Mucosa of gallbladder (tissue), 1 donor: ENCODE measurements at regions not wholly inside any gene's neighbourhood (a gene's known extent, or its start where the extent isn't known, plus 50 kb on each side); places are given as distances from the start of the nearest gene placed in this dataset.
"Not testable (repeated sequence)": the region's sequence is repeated elsewhere in the genome, so short reads cannot be mapped to it uniquely, and the experiment has no call there.

Experiments
- DNase-seq: peaks from one replicate; pipeline ENCODE4 v3.0.0-alpha.2; 2020; ENCODE audit warnings: low spot score
- donor health status: DM: no; HTN: no; CAD: no.

DNA sequence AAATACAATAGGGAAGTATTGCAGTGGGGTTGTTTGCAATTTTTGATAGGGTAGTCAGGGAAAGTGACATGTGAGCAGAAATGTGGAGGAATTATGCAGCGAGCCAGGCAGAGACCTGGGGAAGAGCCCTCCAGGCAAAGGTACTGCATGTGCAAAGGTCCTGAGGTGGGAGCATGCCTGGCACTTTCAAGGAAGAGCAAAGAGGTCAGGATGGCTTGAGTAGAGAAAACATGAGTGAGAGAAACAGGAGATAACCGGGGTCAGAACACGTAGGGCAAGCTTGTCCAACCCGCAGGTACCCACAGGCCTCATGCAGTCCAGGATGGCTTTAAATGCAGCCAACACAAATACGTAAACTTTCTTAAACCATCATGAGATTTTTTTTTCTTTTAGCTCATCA lies 71.0 kb downstream of the COQ2 start:
- DNase-seq = no peak

DNA sequence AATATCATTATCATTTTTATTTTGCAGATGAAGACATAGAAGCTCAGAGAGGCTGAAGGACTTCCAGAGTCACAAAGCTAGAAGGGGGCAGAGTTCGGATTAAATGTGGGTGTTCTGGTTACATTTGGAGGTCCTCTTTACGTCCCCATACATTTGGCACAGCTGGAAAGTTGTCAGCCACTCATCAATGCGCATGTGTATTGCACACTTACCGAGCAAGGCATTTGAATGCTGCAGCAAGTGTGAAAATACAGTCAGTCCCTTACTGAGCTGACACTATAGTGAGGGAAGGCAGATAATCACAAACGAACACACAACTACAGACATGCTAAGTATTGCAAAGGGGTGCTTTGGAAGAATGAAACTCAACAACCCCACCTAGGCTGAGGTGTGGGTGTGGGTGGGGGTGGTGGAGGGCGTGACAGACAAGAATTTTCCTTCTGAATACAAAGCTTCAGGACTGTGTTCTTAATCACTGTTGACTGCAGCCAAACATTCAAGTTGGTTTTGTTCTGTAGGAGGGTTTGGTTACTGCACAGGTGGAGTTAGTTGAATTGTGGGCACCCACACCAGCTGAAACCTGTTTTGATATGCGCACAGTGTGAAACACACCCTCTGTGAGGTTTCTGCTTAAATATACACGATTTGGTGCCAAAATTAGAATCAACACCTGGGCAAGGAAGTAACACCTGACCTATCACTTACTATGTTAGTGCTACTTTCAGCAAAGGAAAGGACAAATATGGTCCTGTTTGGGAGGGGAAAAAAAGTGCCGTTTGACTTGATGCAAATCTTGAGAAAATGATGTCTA lies 72.4 kb downstream of the COQ2 start:
- peak; percentile 15 for DNase-seq

DNA sequence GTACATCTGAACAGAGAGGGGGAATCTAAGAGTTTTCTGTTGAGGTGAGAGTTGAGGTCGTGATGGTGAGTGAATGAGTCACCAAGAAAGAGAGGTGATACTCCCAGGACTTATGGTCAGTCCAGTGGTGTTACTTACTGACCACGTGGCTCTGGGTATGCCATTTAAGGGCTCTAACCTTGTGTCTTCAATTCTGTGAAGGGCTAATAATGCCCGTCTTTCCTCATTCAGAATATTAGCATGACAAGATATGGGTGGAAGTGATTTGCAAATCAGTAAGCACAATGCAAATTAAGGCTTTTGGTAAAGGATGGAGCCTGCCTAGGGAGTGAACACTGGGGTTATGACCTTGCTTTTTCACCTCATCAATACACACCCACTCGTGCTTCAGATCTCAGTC lies 75.2 kb downstream of the COQ2 start:
- DNase-seq = no peak

DNA sequence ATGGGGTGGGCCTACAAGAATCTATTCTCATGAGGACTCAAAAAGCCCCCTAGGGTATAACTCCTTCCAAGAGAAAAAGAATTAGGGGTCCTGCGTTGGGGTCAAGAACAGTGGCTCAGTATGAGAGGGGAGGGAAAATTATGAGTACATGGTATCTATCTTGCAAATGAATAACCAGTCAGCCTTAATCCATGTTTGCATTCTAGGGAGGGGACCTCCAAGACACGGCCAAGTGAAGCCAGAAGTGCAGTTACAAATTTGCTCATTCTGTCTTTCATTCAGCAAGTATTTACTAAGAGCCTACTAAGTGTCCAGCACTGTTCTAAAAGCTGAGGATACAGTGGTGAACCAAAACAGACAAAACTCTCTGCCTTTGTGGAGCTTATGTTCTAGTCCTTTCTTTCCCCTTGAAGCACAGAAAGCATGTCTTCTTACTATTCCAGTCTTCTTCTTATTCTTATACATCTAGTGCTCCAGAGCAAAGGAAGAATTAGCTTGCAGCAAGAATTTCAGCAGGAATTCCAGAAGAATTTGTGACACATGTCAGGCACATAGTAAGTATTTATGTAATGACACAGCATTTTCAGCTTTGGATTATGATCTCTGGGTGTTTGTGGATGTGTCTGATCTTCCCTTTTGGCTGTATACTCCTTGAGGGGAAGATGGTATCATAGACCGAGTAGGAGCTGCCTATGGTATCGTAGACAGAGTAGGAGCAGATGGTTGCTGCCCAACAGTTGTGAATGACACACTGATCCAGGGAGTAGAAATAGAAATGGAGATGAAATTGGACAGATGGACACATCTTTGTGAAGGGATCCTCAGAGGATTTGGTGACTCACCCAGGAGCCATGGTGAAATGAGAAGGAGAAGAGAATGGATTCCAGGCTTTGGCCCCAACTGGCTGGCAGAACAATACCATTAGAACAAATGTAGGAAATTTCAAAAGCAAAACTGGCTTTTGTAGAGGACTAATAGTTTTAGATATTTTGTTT lies 75.9 kb downstream of the COQ2 start:
- DNase-seq = no peak

DNA sequence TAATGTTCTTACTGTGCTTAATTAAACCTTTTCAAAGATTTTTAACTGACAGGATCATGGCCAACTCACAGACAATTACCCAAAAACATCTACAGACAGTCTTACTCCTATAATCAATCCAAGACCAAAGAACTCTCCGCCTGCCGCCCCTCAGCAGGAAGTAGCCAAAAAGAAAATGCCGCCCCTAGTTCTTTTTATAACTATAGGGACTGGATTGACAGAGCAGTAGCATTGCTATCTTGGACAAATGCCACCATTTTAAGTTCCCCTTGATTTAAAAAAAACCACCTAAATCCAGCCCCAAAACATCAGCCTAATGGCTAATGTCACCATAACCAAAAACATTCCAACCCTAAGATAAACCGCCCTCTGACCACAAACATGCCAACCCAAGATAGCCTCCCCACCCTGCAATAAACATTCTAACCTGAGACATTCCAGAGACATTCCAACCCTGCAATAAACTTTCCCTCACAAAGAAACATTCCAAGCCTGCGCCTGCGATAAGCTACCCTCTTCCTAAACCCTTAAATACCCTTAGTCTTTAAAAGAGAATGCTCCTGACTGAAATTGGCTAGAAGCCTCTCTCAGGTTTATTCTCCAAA lies 77.0 kb downstream of the COQ2 start:
- no peak for DNase-seq

DNA sequence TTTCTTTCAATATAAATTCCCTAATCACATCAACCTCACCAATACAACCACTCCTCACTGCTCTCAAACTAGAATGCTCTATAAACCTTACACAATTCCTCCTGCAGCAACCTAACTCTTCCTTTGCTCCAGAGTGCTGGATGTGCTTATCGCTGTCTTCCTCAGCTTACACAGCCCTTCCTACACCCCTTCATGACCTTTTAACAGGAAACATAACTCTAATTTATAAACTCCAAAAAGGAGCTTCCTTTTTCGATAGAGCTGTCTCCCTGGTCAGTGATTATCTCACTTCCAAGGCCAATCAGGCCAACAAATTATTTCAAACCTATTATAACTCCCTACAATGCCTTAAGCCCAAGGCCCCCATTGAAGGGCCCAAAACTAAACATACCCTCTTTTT lies 78.8 kb downstream of the COQ2 start:
- no peak for DNase-seq

DNA sequence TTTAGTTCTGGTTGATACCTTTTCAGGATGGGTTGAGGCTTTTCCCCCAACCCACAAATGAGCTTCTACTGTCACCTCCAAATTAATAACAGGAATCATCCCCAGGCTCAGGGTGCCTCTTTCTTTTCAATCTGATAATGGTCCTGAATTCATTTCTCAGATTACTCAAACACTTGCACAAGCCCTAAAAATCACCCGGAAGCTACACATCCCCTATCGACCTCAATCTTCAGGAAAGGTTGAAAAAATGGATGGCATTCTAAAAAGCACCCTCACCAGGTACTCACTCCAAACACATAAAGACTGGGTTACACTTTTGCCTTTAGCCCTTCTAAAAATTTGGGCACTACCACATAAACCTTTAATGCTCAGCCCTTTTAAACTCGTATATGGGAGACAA lies 79.9 kb downstream of the COQ2 start:
- no peak for DNase-seq

DNA sequence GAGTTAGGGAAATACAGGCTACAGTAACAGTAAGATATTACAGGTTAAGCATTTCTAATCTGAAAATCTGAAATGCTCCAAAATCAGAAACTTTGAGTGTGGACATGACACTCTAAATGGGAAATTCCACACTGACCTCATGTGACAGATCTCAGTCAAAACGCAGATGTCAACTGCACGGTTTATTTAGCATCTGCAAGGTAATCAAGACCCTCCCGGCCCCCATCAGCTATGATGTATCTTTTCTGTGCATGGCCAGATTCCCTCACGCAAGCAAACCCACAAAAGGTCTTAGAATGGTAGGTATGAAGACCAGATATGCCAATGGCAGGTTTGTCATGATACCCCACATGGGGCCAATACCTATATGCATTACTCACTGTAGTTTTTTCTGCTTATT lies 82.8 kb downstream of the COQ2 start:
- no peak for DNase-seq

DNA sequence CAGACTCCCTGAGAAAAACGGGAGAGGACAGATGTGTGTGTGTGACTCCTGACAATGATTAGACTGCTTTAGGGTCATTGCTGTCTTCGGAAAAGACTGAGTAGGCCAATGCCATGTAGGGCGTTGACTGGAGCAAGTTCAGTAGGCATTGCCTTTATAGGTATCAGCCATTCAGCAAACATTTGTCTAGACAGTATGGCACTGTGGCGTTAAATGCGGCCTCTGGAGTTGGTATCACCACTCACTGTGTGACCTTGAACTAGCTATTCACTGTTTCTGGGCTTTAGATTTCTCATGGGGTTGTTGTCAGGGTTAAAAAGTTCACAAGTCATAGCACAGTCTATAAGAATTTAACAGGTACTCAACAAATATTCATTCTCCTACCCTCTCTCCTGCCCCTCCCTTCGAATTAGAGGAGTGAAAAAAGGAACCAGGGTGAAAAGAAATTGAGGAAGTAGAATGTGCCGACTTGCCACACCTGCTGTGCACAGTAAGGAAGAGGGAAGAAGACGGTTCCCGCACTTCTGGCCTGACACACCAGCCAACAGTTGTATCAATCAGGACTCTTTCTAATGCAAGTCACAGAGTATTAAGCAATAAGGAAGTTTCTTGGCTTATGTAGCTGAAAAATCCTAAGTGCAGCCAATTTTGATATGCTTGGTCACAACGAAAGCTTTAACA lies 83.2 kb upstream of the PLAC8 start:
- no peak for DNase-seq

DNA sequence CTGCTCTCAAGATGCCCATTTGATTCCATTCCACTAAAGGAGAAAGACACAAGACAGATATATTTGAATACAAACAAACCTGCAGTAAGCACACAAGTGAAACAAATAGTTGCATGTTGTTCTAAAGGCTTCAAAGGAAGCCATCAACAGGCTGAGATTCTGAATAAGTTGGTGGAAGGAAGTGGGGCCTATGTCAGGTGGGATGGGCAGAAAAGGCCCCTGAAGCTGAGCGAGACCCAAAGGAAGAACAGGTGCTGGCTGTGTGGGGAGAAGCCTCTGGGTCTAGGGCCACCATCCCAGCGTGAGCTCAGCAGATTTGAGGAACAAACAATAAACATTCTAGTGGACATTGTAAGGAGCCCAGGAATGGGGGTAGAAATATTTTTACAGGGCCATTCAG lies 82.4 kb upstream of the PLAC8 start:
- DNase-seq = no peak

DNA sequence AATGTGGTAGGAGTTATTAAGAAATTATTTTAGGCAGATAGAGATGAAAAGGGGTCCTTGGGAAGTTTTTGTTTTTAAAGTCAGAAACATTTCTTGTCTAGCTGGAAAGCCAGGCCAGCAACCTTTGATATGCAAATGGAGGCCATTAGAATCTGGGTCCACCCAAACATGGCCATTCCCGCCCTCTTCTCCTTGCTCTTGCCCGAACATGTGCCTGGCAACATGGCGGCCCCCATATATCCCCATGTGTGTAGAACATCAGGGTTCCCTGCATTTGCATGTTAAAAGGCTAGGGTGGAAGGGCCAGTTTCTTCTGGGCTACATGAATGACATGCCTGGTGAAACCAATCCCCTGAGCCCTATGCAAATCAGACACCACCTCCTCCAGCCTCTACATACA lies 80.7 kb upstream of the PLAC8 start:
- DNase-seq = no peak

DNA sequence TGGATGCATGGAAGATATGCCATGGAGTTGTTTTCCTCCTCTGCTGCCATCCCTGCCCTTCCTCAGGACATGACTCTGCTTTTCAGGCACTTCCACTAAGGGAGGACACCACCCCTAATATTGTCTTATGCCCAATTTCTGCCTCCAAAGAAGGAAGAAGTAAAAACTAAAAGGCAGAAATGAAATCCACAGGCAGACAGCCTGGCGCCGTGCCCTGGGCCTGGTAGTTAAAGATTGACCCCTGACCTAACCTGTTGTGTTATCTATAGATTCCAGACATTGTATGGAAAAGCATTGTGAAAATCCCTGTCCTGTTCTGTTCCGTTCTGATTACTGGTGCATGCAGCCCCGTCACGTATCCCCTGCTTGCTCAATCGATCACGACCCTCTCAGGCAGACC lies 80.1 kb upstream of the PLAC8 start:
- DNase-seq = not testable (repeated sequence)

DNA sequence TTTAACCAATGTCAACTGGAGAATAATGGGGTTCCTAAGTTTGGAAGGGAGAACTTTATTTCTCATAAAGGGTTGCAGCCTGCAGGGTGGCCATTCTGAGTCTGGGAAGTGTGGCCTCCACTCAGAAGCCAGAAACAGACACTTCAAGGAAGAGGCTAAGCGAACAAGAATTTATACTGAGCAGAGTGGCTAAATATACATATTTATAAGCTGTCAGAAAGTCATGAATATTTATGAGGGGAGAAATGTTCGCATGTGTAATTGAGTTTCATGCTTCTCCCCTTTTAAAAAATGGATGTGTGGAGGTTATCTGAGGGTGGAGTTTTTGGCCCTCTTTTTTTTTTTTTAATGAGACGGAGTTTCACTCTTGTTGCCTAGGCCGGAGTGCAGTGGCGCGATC lies 78.1 kb upstream of the PLAC8 start:
- DNase-seq = no peak

DNA sequence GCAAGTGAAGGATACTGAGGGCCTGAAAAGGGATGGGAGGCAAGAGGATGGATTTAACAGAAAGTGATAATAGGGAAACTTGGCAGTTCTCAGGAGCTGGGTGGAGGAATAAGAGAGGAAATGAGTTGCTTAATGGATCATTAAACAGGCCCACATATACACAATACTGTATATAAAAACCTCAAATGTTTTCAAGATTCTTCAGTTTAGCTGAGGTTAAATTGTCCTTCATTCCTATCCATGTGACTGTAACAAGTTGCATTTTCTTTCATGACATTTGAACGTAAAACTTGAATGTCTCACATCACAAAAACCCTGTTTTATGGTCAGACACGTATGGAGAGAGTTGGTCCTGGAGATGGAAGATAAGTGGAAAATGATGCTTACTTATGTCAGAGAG lies 76.5 kb upstream of the PLAC8 start:
- no peak for DNase-seq

DNA sequence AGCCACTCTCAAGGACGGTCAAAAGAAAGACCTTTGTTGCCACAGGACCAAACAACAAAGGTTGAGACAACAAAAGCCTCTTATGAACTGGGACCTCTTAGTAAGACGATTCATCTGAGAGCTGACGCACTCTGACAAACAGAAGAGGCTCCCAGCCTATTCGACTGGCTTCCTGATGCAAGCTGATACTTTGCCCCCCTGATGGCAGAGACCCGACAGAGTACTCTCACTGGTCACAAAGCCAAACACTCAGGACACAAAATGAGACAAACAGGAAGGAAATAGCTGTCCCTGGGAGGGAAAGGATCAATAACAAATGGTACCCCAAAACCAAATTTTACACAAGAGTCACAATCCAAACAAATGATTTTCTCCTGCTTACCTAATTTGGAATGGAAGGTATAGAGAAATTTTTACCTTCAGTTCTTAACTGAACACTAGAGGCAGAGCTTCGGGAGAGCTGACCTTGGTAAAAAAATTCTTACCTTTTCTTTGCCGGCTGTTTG lies 75.2 kb upstream of the PLAC8 start:
- no peak for DNase-seq

DNA sequence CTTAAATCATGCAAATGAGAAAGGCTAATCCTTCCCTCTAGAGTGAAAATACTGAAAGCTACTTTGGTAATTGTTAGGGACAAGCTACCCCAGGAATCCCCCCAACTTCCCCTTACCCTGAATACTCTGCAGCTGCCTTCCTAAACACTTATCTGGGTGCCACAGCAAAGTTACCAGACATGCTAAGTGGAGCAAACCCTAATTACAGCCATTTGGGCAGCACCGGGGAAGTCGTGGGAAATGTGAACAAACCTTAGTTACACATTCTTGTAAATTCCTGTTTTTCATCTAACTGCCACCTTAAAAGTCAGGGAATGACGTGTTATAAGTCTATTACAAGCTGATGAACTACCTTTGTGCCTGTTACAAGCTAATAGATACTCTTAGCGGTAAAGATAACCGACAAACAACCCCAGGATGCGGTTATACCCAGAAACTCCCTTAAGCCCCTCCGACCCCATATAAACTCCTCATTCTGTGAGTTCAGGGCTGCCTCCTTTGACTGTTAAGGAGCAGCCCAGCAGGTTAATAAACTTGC lies 66.0 kb upstream of the PLAC8 start:
- no peak for DNase-seq

DNA sequence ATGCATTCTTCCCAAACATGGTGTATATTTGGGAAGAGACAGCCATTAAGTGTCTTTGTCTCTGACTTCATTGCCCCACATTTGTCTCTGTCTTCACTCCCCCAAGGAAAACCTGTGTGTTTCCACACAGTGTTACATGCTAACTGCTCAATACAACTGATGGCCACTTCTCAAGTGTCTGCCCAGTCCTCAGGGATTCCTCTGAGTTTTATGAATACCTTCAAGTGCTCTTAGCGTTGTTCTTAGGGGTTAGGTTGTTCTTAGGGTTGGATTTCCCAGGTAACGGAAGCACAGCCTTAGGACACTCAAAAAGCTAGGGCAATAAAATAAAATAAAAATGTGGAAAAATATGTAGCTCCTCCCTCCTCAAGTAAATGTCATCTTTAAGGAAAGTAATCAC lies 64.7 kb upstream of the PLAC8 start:
- no peak for DNase-seq

DNA sequence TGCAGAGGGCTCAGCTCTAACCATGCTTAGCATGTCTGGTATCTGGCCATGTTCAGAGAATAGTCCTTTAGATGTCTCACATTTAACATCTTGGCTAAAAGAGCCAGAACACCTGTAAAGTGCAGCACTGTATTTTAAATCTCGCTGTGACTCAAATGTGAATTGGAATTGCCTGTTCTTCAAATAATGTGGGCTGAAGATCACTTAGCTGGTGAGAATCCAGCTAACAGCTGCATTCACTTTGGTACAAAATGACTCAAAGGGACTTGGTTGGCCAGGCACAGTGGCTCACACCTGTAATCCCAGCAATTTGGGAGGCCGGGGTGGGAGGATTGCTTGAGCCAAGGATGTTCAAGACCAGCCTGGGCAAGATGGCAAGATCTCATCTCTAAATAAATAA lies 63.5 kb upstream of the PLAC8 start:
- no peak for DNase-seq

DNA sequence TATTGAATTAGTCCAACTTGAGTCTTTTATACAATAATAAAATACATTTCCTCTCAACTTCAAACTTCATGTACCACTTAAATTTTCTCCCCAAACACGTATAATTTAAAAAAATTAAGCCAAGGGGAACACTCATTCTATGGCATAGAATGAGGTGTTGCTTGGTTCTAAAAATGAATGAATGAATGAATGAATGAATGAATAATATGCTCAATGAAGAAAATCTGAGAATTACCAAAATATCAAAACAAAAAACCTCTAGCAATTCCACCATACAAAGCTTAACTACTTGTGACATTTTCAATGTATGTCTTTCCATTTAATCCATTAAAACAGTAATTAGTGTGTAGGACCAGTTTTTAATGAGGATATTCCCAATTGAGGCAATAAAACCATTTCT lies 62.7 kb upstream of the PLAC8 start:
- DNase-seq = no peak

DNA sequence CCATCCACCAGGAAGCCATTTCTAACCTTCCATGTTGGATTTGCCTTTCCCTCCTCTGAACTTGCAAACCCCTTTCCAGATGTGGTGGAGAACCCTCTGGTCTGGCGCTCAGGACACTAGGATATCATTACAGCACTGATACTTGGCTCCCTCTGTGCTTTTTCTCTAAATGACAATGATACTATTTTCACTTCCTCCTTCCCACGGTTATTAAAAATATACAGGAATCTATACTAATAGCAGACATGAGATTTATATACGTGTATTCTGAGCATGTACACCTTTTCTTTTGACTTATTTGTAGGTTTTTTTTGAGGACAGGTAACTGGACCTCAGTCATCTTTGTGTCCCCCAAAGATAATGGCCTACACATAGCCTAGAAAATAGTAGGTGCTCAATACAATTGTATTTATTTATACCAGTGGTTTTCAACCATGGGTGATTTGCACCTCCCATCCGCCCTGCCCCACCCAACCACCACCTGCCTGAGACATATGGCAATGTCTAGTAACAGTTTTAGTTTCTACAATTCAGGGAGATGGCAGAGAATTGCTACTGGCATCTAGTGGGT lies 60.4 kb upstream of the PLAC8 start:
- no peak for DNase-seq

DNA sequence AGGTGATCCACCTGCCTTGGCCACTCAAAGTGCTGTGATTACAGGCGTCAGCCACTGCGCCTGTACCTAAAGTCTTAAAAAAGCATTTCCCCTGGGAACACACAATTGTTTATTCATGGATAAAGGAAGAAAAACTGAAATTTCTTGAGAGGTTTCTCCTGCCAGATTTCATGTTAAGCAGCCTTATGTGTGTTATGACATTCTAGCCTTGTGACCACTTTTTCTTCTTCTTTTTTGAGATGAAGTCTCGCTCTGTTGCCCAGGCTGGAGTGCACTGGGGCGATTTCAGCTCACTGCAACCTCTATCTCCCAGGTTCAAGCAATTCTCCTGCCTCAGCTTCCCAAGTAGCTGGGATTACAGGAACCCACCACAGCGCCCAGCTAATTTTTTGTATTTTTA lies 57.8 kb upstream of the PLAC8 start:
- DNase-seq = no peak
